Keratinocyte (primary cell): ENCODE measurements at regions not wholly inside any gene's neighbourhood (a gene's known extent, or its start where the extent isn't known, plus 50 kb on each side); places are given as distances from the start of the nearest gene placed in this dataset.

Source experiments
- CTCF ChIP-seq, 3 experiments: IDR thresholded peaks in 1 of 3; conservative IDR thresholded peaks in 1 of 3; optimal IDR thresholded peaks in 1 of 3; 2 replicates in 2 of 3; 3 replicates in 1 of 3; pipeline versions ENCODE3 to v1.5.1; 2011; ENCODE audit warnings: low read length in 3 of 3, mild to moderate bottlenecking in 3 of 3, moderate library complexity in 2 of 3, control low read depth in 1 of 3, inconsistent platforms in 1 of 3; ENCODE audit not compliant: insufficient read depth in 2 of 3; ENCODE audit errors: extremely low read depth in 1 of 3
- EZH2 ChIP-seq: IDR thresholded peaks from one replicate; pipeline ENCODE4 v1.6.1; 2012; ENCODE audit warnings: inconsistent platforms, mild to moderate bottlenecking, low read length, moderate library complexity

- no peak for TF ChIP-seq CTCF (optimal IDR thresholded peaks at IDR 0.05 in 1 of 3, IDR thresholded peaks at IDR 0.05 in 1 of 3, conservative IDR thresholded peaks at IDR 0.05 in 1 of 3; ENCODE audit: extremely low read depth in 1 of 3, insufficient read depth in 2 of 3, low read length in 3 of 3)
- no peak for TF ChIP-seq EZH2
Measured at GRCh38 chr2:63751901-63752300, 89.8 kb upstream of the UGP2 start.
